Neuron (in vitro differentiated cells): ENCODE measurements at regions not wholly inside any gene's neighbourhood (a gene's known extent, or its start where the extent isn't known, plus 50 kb on each side); places are given as distances from the start of the nearest gene placed in this dataset.

ENCODE experiments used
- H2AFZ ChIP-seq: one replicate; pipeline ENCODE4 v1.6.1; 2013; ENCODE audit warnings: low read depth, mild to moderate bottlenecking, inconsistent platforms, low read length, moderate library complexity
- H3K27me3 ChIP-seq: one replicate; pipeline ENCODE4 v1.6.1; 2013; ENCODE audit warnings: low read length; ENCODE audit not compliant: insufficient read depth
- H3K36me3 ChIP-seq: one replicate; pipeline ENCODE4 v1.6.1; 2013; ENCODE audit warnings: low read length; ENCODE audit not compliant: insufficient read depth
- H3K4me1 ChIP-seq: one replicate; pipeline ENCODE4 v1.6.1; 2013; ENCODE audit warnings: low read length; ENCODE audit not compliant: insufficient read depth
- H3K4me3 ChIP-seq: 2 replicates; pipeline ENCODE4 v1.5.1; 2013; ENCODE audit warnings: mild to moderate bottlenecking, low read length, moderate library complexity
- H3K9me3 ChIP-seq: one replicate; pipeline ENCODE4 v1.6.1; 2013; ENCODE audit warnings: low read length

DNA sequence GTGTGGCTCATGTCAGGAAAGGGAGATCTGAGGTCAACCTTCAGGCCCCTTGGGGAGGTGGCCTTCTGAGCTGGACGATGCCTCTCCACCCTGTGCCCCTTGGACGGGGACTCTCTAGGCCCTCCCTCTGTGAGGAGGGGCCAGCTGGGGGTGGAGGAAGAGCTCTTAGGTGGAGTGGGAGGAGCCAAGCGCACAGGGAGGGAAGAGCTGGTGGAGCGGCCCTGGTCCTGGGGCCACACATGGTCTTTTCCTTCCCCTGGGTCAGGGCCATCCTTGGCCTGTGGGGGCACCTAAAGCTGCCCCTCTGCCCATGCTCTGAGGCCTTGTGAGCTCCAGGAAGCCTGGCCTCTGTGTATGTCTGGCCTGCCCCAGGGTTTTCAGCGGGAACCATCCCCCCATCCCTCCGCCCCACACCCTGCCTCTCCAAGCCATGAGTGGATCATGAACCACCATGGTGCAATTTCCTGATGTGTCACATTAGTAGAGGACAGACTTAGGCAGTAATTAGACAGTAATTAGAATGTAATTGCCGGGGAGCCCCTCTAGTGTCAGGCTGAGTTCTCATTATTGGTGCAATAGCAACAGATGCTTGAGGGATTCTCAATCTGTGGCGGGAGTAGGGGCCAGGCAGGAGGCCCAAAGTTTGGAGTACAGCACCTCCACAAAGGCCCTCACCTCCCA, 63.0 kb downstream of the GLI2 start:
- Histone ChIP-seq H3K4me3 (no peak overlapping the region), H2AFZ (no peak overlapping the region), H3K27me3 (no peaks in the 10 kb centered on the region), H3K4me1 (no peaks in the 10 kb centered on the region), H3K36me3 (peaks cover 52% of the 10 kb centered on the region), H3K9me3 (no peaks in the 10 kb centered on the region)

DNA sequence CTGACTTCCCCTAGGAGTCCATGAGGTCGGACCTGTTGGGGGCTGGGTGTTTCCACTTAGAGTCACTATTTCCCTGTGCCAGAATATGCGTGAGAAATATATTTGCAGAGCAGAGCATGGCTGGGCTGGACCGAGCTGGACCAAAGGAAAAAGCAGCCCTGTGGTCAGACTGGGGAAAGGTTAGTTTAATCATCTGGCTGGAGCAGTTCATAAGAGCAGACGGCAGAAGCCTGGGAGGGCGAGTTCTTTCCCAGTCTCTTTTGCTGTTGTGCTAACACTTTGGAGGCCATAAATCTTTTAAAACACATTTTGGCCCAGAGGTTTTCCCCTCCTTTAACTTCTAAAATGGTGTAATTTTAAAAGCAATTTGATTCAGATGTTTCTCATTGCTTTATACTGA, 66.5 kb downstream of the GLI2 start:
- no peaks in the 10 kb centered on the region for H3K27me3 ChIP-seq
- peaks cover 74% of the 10 kb centered on the region for H3K36me3 ChIP-seq
- no peak overlapping the region for H3K4me3 ChIP-seq
- no peaks in the 10 kb centered on the region for H3K9me3 ChIP-seq
- H2AFZ ChIP-seq: no peak overlapping the region
- no peaks in the 10 kb centered on the region for H3K4me1 ChIP-seq

DNA sequence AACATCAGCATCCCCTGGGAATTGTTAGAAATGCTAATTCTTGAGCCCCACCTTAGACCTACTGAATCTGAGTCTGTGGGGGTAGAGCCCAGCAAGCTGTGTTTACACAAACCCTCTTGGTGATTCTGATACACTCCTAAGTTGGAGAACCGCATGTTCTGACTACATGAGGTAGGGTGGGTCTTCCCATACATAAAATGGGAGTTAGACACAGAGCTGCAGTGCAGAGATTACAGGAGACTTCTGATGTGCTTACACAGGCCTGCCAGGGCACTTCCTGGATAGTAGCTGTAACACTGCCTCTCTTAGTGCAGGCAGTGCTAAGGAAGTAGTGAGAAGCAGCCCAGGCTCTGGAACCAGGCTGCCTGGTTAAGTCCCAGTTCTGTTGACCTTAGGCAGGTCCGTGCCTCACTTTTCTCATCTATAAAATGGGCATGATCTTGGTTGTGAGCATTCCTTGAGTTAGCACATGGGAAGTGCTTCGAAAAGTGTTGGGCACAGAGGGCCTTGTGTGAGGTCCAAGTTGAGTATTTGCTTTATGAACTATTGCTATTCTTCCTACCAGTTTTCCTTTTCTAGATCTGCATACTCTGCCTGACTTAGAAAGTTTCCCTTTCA, 67.3 kb downstream of the GLI2 start:
- H3K4me1 ChIP-seq: no peaks in the 10 kb centered on the region
- H3K36me3 ChIP-seq: peaks cover 75% of the 10 kb centered on the region
- no peaks in the 10 kb centered on the region for H3K27me3 ChIP-seq
- no peak overlapping the region for H2AFZ ChIP-seq
- no peaks in the 10 kb centered on the region for H3K9me3 ChIP-seq
- no peak overlapping the region for H3K4me3 ChIP-seq

DNA sequence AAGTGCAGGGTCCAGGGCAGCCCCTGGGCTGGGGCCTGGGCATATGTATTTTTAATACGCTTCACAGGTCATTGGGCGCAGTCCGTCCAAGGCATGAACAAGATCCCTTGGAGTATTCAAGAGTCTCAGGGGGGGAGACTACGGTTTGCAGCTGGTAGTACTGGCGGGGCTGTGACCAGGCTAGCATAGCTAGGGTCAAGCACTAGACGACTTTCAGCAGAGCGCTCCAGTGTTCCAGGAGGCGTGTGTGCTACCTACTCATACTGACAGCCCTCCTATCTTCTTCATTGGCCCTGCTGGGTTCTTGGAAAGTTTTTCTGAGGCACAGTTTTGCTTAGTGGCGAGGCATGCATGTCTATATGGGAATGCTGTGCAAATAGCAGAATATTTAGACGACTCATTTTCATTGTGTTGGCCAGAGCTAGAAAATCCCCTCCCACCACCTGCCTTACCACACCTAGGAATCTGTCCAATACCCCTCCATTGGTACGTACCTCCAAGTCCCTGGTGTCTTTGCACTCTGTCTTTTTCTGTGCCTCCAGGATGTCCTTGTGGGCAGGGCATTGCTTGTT, 68.2 kb downstream of the GLI2 start:
- Histone ChIP-seq H3K36me3 (peaks cover 78% of the 10 kb centered on the region), H2AFZ (no peak overlapping the region), H3K4me1 (no peaks in the 10 kb centered on the region), H3K27me3 (no peaks in the 10 kb centered on the region), H3K4me3 (no peak overlapping the region), H3K9me3 (no peaks in the 10 kb centered on the region)

DNA sequence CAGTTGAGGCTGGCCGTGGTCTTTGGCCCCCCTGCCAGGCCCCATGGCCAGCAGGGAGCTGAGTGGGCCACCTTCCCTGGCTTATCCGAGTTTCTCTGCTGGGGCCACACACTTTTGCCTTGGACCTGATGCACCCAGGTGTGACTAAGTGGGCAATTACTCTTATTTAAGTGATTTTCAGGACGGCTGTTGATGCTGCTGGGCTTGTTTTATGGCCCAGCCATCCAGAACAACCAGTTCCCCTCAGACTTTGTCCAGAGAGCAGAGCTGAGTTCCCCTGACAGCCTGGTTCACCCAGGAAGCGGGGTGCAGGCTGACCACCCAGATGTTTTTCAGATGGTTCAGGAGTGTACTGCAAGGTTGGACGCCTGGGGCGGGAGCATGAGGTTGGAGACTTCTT, 68.8 kb downstream of the GLI2 start:
- Histone ChIP-seq H3K27me3 (no peaks in the 10 kb centered on the region), H3K9me3 (no peaks in the 10 kb centered on the region), H3K4me1 (no peaks in the 10 kb centered on the region), H3K36me3 (peaks cover 80% of the 10 kb centered on the region), H3K4me3 (no peak overlapping the region), H2AFZ (no peak overlapping the region)

DNA sequence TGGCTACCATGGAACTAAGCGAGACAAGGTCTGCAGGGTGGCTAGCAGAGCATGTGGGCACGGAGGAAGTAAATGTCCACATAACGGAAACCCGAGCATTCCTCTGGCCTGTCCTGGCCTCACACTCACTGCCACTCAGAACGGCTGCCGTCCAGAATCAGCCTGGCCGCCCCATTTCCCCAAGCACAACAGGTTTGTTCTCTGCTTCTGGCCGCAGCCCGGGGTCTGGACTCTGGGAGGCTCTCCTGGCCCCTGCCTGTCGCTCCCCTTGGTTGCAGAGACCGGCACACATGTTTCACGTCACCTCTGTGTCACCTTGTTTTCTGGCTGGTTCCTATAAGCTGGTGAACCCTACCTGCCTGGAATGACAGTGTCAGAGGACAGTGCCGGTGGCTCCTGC, 69.3 kb downstream of the GLI2 start:
- Histone ChIP-seq H3K4me1 (no peaks in the 10 kb centered on the region), H3K36me3 (peaks cover 80% of the 10 kb centered on the region), H3K27me3 (no peaks in the 10 kb centered on the region), H2AFZ (no peak overlapping the region), H3K9me3 (no peaks in the 10 kb centered on the region), H3K4me3 (no peak overlapping the region)

DNA sequence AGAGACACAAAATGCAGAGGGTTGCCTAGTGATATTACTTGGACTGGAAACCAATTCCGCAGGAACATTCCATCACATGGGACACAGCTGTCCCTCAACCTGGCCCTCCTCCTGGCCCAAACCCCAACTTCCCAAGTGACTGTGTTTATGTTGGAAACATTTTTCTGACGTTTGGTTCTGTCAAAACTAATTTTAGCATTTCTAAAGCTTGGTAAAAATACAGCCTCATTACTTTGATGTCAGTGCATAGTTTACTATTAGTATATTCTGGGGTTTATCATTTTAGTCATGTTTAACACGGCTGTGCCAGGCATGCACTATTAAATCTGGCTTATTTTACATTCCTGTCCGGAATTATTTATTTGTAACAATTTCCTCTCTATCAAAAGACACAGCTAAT, 69.9 kb downstream of the GLI2 start:
- Histone ChIP-seq H3K4me3 (no peak overlapping the region), H3K27me3 (no peaks in the 10 kb centered on the region), H3K4me1 (no peaks in the 10 kb centered on the region), H3K36me3 (peaks cover 84% of the 10 kb centered on the region), H3K9me3 (no peaks in the 10 kb centered on the region), H2AFZ (no peak overlapping the region)

DNA sequence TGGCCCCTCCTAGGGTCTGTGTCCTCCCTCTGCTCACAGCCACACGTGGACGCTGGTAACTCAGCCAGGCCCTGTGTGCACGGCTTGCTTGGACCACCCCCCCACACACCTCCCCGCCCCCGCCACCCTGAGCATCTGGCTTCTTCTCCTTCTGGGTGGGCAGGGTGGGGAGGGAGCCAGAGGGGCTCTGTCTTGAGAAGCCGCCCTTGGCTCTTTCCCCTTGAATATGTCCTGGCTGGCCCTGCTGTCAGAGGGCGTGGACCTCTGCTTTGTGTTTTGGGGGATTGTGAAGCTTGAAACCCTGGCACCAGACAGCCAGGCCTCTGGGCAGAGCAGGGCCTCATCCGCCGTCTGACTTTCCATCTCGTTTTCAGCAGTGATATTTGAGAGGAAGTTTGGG, 72.1 kb downstream of the GLI2 start:
- H2AFZ ChIP-seq: no peak overlapping the region
- H3K4me1 ChIP-seq: no peaks in the 10 kb centered on the region
- H3K36me3 ChIP-seq: peaks cover 88% of the 10 kb centered on the region
- no peaks in the 10 kb centered on the region for H3K9me3 ChIP-seq
- H3K4me3 ChIP-seq: no peak overlapping the region
- no peaks in the 10 kb centered on the region for H3K27me3 ChIP-seq

DNA sequence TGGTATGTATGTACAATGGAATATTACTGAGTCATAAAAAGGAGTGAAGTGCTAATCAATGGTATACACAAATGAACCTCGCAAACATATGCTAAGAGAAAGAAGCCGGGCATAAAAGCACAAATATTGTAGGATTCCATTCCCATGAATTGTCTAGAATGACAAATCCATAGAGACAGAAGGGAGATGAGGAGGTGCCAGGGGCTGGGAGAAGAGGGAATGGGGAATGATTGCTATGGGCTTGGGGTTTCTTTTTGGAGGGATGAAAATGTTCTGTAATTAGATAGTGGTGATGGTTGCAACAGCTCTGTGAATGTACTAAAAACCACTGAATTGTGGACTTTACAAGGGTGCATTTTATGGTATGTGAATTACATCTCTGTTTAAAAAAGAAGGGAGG, 73.5 kb downstream of the GLI2 start:
- no peaks in the 10 kb centered on the region for H3K27me3 ChIP-seq
- H3K9me3 ChIP-seq: no peaks in the 10 kb centered on the region
- no peak overlapping the region for H2AFZ ChIP-seq
- no peak overlapping the region for H3K4me3 ChIP-seq
- no peaks in the 10 kb centered on the region for H3K4me1 ChIP-seq
- H3K36me3 ChIP-seq: peaks cover 88% of the 10 kb centered on the region

DNA sequence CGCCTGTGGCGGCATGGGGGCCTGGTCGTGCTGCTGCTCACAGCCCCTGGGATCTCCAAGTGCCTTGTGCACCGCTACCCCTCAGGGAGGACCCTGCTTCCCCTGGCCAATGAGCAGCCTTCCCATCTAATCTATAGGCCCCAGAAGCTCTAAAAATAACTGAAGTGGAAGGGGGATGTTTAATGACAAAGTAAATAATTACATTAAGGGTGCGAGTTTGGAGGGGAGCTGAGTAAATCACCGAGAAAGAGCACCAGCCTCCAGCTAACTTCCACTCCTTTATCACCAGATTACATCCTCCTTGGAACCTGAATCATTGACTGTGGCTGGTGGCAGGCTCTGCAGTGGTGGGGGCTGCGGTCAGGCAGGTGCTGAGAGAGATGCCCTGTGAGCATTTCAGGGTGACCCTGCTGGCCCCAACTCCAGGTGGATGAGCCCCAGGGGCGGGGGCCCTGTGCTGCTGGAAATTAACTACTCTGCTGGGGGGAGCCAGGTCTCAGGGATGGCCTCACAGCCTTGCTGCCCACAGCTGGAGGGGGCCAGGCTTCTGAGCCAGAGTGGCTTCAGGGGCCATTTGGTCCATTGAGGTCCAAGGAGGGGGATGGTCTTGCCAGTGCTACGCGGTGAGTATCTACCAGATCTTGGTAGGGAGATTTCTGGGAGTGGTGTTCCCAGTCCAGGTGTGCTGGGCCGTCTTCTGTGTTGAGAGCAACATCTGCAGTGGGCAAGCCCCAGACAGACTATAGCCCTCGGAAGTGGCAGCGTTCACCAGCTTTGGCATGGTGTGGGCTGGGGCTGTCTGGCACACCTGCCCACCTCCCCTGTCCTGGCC, 74.2 kb downstream of the GLI2 start:
- Histone ChIP-seq H2AFZ (no peak overlapping the region), H3K4me1 (no peaks in the 10 kb centered on the region), H3K36me3 (peaks cover 84% of the 10 kb centered on the region)

DNA sequence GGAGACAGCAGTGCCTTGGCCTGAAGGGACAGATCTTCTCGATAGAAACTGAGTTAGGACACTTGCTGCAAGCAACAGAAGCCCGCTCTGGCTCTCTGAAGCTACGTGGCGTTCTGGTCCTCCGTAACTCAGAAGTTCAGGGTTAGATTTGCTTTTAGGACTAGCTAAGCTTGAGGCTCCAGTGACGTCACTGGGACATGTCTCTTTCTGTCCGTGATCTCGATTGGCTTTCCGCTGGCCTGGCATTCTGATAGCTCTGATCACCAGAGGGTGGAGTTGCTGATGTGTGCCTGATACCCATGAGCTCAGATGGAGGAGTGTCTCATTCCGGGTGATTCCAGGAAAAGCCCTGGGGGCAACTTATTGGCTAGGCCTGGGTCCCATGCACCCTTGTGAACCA, 75.0 kb downstream of the GLI2 start:
- H3K27me3 ChIP-seq: no peaks in the 10 kb centered on the region
- peaks cover 79% of the 10 kb centered on the region for H3K36me3 ChIP-seq
- no peaks in the 10 kb centered on the region for H3K4me1 ChIP-seq
- no peak overlapping the region for H3K4me3 ChIP-seq
- no peak overlapping the region for H2AFZ ChIP-seq
- H3K9me3 ChIP-seq: no peaks in the 10 kb centered on the region

More for the DNA sequence above, 74.2 kb downstream of the GLI2 start:
- Histone ChIP-seq H3K27me3 (no peaks in the 10 kb centered on the region), H3K4me3 (no peak overlapping the region), H3K9me3 (no peaks in the 10 kb centered on the region)

DNA sequence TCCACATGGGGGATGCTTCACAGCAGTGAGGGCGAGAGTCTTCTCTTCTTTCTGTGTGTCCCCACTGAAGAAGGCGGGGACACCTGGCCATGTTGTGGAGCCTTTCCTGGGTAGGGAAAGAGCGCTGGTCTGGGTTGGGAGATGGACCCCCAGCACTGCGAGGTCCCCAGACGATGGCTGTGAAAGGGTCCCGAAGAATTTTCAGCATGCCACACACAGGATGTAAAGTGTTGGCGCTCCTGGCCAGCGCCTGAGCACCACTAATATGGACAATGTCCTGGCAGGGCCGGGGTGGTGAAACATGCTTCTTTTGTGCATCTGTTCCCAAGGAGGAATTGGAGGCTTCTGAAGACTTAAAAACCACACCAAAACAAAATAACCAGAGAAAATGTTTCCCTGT, 77.2 kb downstream of the GLI2 start:
- Histone ChIP-seq H3K36me3 (peaks cover 70% of the 10 kb centered on the region), H2AFZ (no peak overlapping the region), H3K27me3 (no peaks in the 10 kb centered on the region), H3K4me1 (no peaks in the 10 kb centered on the region), H3K9me3 (no peaks in the 10 kb centered on the region), H3K4me3 (no peak overlapping the region)

DNA sequence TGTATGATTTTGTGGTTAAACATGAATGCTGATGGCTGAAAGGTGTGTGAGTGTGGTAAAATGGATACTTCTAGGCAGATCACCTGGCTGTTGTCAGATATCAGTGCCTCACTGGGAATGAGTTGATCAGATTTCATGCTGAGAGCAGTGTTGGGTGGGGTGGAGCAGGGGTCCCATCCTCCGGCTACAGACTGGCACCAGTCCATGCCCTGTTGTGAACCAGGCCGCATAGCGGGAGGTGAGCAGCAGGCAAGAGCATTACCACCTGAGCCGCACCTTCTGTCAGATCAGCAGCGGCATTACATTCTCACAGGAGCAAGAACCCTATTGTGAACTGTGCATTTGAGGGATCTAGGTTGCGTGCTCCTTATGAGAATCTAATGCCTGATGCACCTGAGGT, 78.7 kb downstream of the GLI2 start:
- Histone ChIP-seq H3K27me3 (no peaks in the 10 kb centered on the region), H3K9me3 (no peaks in the 10 kb centered on the region), H3K4me3 (no peak overlapping the region), H2AFZ (no peak overlapping the region), H3K36me3 (peaks cover 58% of the 10 kb centered on the region), H3K4me1 (no peaks in the 10 kb centered on the region)
